AG04449 (cell line): ENCODE measurements at regions not wholly inside any gene's neighbourhood (a gene's known extent, or its start where the extent isn't known, plus 50 kb on each side); places are given as distances from the start of the nearest gene placed in this dataset.

Experiments used
- CTCF ChIA-PET: fragments of 350-600 bp; formaldehyde crosslinking; extraction: SDS; loops from one replicate; lab custom pipeline; 2021; ENCODE audit warnings: antibody characterized with exemption; lab: Yijun Ruan, JAX
- POLR2A ChIA-PET: fragments of 400-600, 350-600 bp; formaldehyde crosslinking; extraction: SDS; loops from one replicate; lab custom pipeline; 2020; ENCODE audit warnings: antibody characterized with exemption, inconsistent platforms; lab: Yijun Ruan, JAX
- DNase-seq: peaks from one replicate; pipeline ENCODE4 v3.0.0-alpha.2; 2010; ENCODE audit warnings: low read depth, low spot score
- H3K4me3 ChIP-seq: 2 replicates; pipeline ENCODE4 v1.5.1; 2011; ENCODE audit warnings: low read depth, mild to moderate bottlenecking, control low read depth, low read length
- TF ChIP-seq, protein P1 (sequence below): IDR thresholded peaks from one replicate; pipeline ENCODE4 v1.5.1; 2011; ENCODE audit warnings: mild to moderate bottlenecking, moderate library complexity, low read length, control low read depth, inconsistent platforms; ENCODE audit not compliant: insufficient read depth; ENCODE audit errors: missing control alignments

DNA sequence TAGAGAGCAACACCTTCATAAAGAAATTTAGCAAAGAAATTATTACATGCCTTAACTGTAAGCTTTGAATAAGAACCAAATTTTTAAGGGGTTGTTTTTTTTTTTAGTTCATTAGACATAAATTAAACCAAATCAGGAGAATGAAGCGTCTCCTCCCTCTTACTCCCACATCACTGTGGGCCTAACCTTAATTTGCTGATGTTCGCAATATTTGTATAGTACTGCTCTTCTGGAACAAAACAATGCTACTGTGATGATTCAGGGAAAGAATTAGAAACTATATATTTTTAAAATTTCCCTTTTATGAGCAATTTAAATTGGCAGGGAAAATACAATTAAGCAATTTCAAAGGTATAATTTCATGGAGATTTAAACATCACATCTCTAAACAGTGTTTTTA is 275.0 kb upstream of the C9orf72 start:
- POLR2A ChIA-PET = no interaction called here
- TF ChIP-seq, protein P1, sequence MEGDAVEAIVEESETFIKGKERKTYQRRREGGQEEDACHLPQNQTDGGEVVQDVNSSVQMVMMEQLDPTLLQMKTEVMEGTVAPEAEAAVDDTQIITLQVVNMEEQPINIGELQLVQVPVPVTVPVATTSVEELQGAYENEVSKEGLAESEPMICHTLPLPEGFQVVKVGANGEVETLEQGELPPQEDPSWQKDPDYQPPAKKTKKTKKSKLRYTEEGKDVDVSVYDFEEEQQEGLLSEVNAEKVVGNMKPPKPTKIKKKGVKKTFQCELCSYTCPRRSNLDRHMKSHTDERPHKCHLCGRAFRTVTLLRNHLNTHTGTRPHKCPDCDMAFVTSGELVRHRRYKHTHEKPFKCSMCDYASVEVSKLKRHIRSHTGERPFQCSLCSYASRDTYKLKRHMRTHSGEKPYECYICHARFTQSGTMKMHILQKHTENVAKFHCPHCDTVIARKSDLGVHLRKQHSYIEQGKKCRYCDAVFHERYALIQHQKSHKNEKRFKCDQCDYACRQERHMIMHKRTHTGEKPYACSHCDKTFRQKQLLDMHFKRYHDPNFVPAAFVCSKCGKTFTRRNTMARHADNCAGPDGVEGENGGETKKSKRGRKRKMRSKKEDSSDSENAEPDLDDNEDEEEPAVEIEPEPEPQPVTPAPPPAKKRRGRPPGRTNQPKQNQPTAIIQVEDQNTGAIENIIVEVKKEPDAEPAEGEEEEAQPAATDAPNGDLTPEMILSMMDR = no peak
- CTCF ChIA-PET = no interaction called here
- no peak for DNase-seq
- H3K4me3 ChIP-seq = no peak overlapping the region

DNA sequence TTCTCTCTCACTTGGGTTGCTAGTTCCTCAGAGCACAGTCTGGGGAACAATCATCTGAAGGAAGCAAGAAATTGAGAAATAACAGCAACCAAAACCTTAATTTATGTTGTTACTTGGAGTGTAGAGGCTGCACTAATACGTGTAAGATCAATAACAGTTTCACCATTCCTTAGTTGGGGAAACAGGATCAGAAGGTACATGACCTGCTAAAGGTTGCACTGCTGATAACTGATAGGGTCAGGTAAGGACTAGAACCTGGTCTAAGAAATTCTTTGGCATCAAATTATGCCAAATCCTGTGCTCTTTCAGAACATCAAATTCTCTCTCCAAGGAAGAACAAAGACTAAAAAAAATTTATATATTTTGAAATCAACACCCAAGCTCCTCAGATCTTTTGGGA is 278.6 kb upstream of the C9orf72 start:
- ChIA-PET POLR2A (no interaction called here), CTCF (no interaction called here)
- TF ChIP-seq, protein P1 = no peak
- H3K4me3 ChIP-seq = no peak overlapping the region
- DNase-seq = no peak

DNA sequence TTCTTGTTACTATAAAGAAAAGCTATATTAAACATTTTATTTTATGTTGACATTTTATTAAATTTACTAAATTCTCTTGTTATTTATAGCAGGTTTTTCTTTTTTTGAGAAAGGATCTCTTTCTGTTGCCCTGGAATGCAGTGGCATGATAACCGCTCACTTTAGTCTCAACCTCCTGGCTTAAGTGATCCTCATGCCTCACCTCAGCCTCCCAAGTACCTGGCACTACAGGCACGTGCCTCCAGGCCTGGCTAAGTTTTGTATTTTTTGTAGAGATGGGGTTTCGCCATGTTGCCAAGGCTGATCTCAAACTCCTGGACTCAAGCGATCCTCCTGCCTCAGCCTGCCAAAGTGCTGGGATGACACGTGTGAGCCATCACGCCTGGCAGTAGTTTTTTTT is 280.2 kb upstream of the C9orf72 start:
- no peak for DNase-seq
- ChIA-PET POLR2A (no interaction called here), CTCF (no interaction called here)
- H3K4me3 ChIP-seq = no peak overlapping the region
- TF ChIP-seq, protein P1 = no peak

DNA sequence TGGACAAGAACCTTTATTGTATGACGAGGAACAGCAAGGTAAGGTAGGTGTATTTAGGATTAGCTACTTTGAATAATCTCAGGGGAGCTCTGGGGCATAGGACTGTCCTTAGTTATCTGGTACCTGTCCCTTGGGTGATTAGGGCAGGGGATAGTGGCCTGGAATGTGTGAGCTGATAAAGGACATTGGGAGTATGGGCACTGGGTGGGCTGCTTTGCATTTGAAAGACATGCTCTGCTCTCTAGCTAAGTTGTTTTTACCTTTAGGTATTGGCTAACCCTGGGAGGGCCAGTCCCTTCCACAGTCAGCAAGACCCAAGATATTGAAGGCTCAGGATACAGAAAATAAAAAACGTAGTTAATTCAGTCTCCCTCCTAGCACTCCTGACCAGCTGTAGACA is 282.8 kb upstream of the C9orf72 start:
- CTCF ChIA-PET = no interaction called here
- no peak overlapping the region for H3K4me3 ChIP-seq
- POLR2A ChIA-PET = no interaction called here
- DNase-seq = no peak
- TF ChIP-seq, protein P1 = no peak

DNA sequence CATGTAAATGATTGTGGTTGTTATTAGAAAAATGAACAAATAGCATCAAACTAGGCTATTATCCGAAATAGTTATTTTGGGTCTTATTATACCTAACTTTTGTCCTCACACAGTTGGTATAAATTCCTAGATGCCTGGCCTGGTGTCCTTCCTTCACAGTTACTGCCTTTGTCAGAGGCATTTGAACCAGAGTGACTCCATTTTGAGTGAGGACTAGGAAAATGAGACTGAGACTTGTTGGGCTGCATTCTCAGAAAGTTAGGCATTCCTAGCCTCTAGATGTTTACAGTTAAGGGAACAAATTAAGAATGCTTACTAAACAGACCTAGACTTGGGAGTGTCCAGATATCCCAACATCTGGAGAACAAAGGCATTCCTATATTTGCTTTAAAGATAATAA is 283.5 kb upstream of the C9orf72 start:
- no peak overlapping the region for H3K4me3 ChIP-seq
- ChIA-PET POLR2A (no interaction called here), CTCF (no interaction called here)
- DNase-seq = no peak
- TF ChIP-seq, protein P1 = no peak

DNA sequence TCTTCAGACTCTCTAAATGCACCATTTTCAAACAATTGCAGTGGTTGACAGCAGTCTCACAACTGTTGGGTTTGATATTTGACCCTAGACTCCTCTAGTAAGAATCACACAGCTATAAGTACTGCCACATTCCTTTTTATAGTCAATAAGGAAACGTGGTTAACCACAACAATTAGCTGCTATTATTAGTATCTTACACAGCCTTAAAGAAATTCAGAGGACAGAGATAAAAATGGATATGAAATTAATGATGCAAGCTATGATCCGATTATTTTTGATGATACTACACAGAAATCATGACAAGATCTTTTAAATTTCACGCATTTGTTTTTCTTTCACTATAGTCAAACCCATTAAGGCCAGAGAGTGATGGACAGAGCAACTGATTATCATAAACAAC is 288.6 kb upstream of the C9orf72 start:
- CTCF ChIA-PET = no interaction called here
- POLR2A ChIA-PET = no interaction called here
- no peak for DNase-seq
- no peak overlapping the region for H3K4me3 ChIP-seq
- TF ChIP-seq, protein P1 = no peak
